GM18873 (cell line): ENCODE measurements at regions not wholly inside any gene's neighbourhood (a gene's known extent, or its start where the extent isn't known, plus 50 kb on each side); places are given as distances from the start of the nearest gene placed in this dataset.
"Not testable (repeated sequence)": the region's sequence is repeated elsewhere in the genome, so short reads cannot be mapped to it uniquely, and the experiment has no call there.

Experiments used
- ATAC-seq: cut with Tn5 transposase; IDR thresholded peaks from one replicate; pipeline ENCODE4 v1.9.1; 2021; ENCODE audit warnings: mild to moderate bottlenecking, moderate library complexity, moderate number of reproducible peaks; ENCODE audit not compliant: unreplicated experiment, low FRiP score

GRCh38 chr5:152124409-152125041, 199.9 kb upstream of the GLRA1 start:
- ATAC-seq, result no peak

GRCh38 chr5:152118676-152119470, 194.2 kb upstream of the GLRA1 start:
- no peak for ATAC-seq

GRCh38 chr5:152116934-152117333, 192.3 kb upstream of the GLRA1 start:
- no peak for ATAC-seq

GRCh38 chr5:152113401-152113800, 188.8 kb upstream of the GLRA1 start:
- no peak for ATAC-seq

- no peak for ATAC-seq
Measured at GRCh38 chr5:152107220-152107619, 182.6 kb upstream of the GLRA1 start.

GRCh38 chr5:152106571-152106970, 181.9 kb upstream of the GLRA1 start:
- ATAC-seq, result no peak

- no peak for ATAC-seq
Measured at GRCh38 chr5:152105085-152105484, 180.4 kb upstream of the GLRA1 start.

- ATAC-seq, result no peak
Measured at GRCh38 chr5:152104211-152104610, 179.6 kb upstream of the GLRA1 start.

- not testable (repeated sequence) for ATAC-seq
Measured at GRCh38 chr5:152102908-152103307, 178.3 kb upstream of the GLRA1 start.

GRCh38 chr5:152102057-152102456, 177.4 kb upstream of the GLRA1 start:
- no peak for ATAC-seq

GRCh38 chr5:152100462-152100861, 175.8 kb upstream of the GLRA1 start:
- ATAC-seq, result no peak

GRCh38 chr5:152097128-152097527, 172.5 kb upstream of the GLRA1 start:
- no peak for ATAC-seq

GRCh38 chr5:152094716-152095115, 170.1 kb upstream of the GLRA1 start:
- ATAC-seq, result no peak

GRCh38 chr5:152094060-152094459, 169.4 kb upstream of the GLRA1 start:
- no peak for ATAC-seq

GRCh38 chr5:152092580-152092979, 167.9 kb upstream of the GLRA1 start:
- ATAC-seq, result no peak

- ATAC-seq, result no peak
Measured at GRCh38 chr5:152089644-152090043, 165.0 kb upstream of the GLRA1 start.

- no peak for ATAC-seq
Measured at GRCh38 chr5:152086668-152087067, 162.0 kb upstream of the GLRA1 start.

GRCh38 chr5:152084476-152084875, 159.8 kb upstream of the GLRA1 start:
- no peak for ATAC-seq

- no peak for ATAC-seq
Measured at GRCh38 chr5:152083231-152083630, 158.6 kb upstream of the GLRA1 start.

- no peak for ATAC-seq
Measured at GRCh38 chr5:152072091-152072490, 147.4 kb upstream of the GLRA1 start.

- ATAC-seq, result no peak
Measured at GRCh38 chr5:152070591-152070990, 145.9 kb upstream of the GLRA1 start.

GRCh38 chr5:152066784-152067183, 142.1 kb upstream of the GLRA1 start:
- ATAC-seq, result no peak
